ENCODE measurements at regions not wholly inside any gene's neighbourhood (a gene's known extent, or its start where the extent isn't known, plus 50 kb on each side); places are given as distances from the start of the nearest gene placed in this dataset.

GRCh38 chr3:159174715-159175692 lies 373.1 kb downstream of the MFSD1 start:
- no peak overlapping the region for H3K27ac Mint-ChIP-seq

GRCh38 chr3:159178209-159178897 lies 376.5 kb downstream of the MFSD1 start:
- H3K27me3 Mint-ChIP-seq (ENCODE audit: low read depth): peaks cover 7% of the 10 kb centered on the region
- ATAC-seq (replicated peaks in 1 of 2) (no peak), DNase-seq (no peak)
- H3K4me3 Mint-ChIP-seq: no peak overlapping the region
- H3K36me3 Mint-ChIP-seq (ENCODE audit: insufficient read depth in 2 of 2): no peaks in the 10 kb centered on the region
- peaks cover 3% of the 10 kb centered on the region in 2 donors for H3K9me3 Mint-ChIP-seq
- no peak overlapping the region for H3K27ac Mint-ChIP-seq
- H3K4me1 Mint-ChIP-seq (ENCODE audit: low read depth): no peaks in the 10 kb centered on the region

More at GRCh38 chr3:159174715-159175692, 373.1 kb downstream of the MFSD1 start:
- Mint-ChIP-seq H3K4me3 (no peak overlapping the region), H3K36me3 (ENCODE audit: insufficient read depth in 2 of 2) (no peaks in the 10 kb centered on the region), H3K9me3 (no peaks in the 10 kb centered on the region), H3K27me3 (ENCODE audit: low read depth) (no peaks in the 10 kb centered on the region), H3K4me1 (ENCODE audit: low read depth) (no peaks in the 10 kb centered on the region)
- no peak for ATAC-seq (replicated peaks in 1 of 2)
- DNase-seq: no peak

- Mint-ChIP-seq H3K4me3 (no peak overlapping the region), H3K27ac (no peak overlapping the region), H3K4me1 (ENCODE audit: low read depth) (no peaks in the 10 kb centered on the region), H3K27me3 (ENCODE audit: low read depth) (peaks cover 7% of the 10 kb centered on the region), H3K9me3 (peaks cover 5% of the 10 kb centered on the region in 2 donors), H3K36me3 (ENCODE audit: insufficient read depth in 2 of 2) (no peaks in the 10 kb centered on the region)
- ATAC-seq (replicated peaks in 1 of 2): no peak
- DNase-seq: no peak
Measured at GRCh38 chr3:159182961-159183360, 381.1 kb downstream of the MFSD1 start.

GRCh38 chr3:159185443-159186050 lies 383.7 kb downstream of the MFSD1 start:
- no peaks in the 10 kb centered on the region for H3K36me3 Mint-ChIP-seq (ENCODE audit: insufficient read depth in 2 of 2)
- no peak overlapping the region for H3K27ac Mint-ChIP-seq
- H3K27me3 Mint-ChIP-seq (ENCODE audit: low read depth): peaks cover 7% of the 10 kb centered on the region
- no peaks in the 10 kb centered on the region for H3K4me1 Mint-ChIP-seq (ENCODE audit: low read depth)
- ATAC-seq (replicated peaks in 1 of 2) (no peak), DNase-seq (no peak)
- H3K9me3 Mint-ChIP-seq: peaks cover 5% of the 10 kb centered on the region in 2 donors
- H3K4me3 Mint-ChIP-seq: no peak overlapping the region

- Mint-ChIP-seq H3K36me3 (ENCODE audit: insufficient read depth in 2 of 2) (no peaks in the 10 kb centered on the region), H3K27me3 (ENCODE audit: low read depth) (peaks cover 3% of the 10 kb centered on the region), H3K9me3 (peaks cover 4% of the 10 kb centered on the region in 2 donors), H3K27ac (no peak overlapping the region), H3K4me3 (no peak overlapping the region), H3K4me1 (ENCODE audit: low read depth) (no peaks in the 10 kb centered on the region)
- no peak for ATAC-seq (replicated peaks in 1 of 2)
- no peak for DNase-seq
Measured at GRCh38 chr3:159186581-159186980, 384.7 kb downstream of the MFSD1 start.

GRCh38 chr3:159187232-159187631 lies 385.4 kb downstream of the MFSD1 start:
- Mint-ChIP-seq H3K27me3 (ENCODE audit: low read depth) (no peaks in the 10 kb centered on the region), H3K36me3 (ENCODE audit: insufficient read depth in 2 of 2) (no peaks in the 10 kb centered on the region), H3K27ac (no peak overlapping the region), H3K4me3 (no peak overlapping the region), H3K9me3 (peaks cover 2 to 3% of the 10 kb centered on the region in 2 donors), H3K4me1 (ENCODE audit: low read depth) (no peaks in the 10 kb centered on the region)
- no peak for DNase-seq
- no peak for ATAC-seq (replicated peaks in 1 of 2)

GRCh38 chr3:159187706-159188105 lies 385.9 kb downstream of the MFSD1 start:
- no peaks in the 10 kb centered on the region for H3K27me3 Mint-ChIP-seq (ENCODE audit: low read depth)
- no peak overlapping the region for H3K4me3 Mint-ChIP-seq
- H3K27ac Mint-ChIP-seq: no peak overlapping the region
- no peak for ATAC-seq (replicated peaks in 1 of 2)
- no peaks in the 10 kb centered on the region for H3K36me3 Mint-ChIP-seq (ENCODE audit: insufficient read depth in 2 of 2)
- H3K9me3 Mint-ChIP-seq: peaks cover 2 to 3% of the 10 kb centered on the region in 2 donors
- DNase-seq: no peak
- no peaks in the 10 kb centered on the region for H3K4me1 Mint-ChIP-seq (ENCODE audit: low read depth)

- Mint-ChIP-seq H3K27ac (no peak overlapping the region), H3K36me3 (ENCODE audit: insufficient read depth in 2 of 2) (no peaks in the 10 kb centered on the region), H3K4me1 (ENCODE audit: low read depth) (no peaks in the 10 kb centered on the region), H3K27me3 (ENCODE audit: low read depth) (no peaks in the 10 kb centered on the region), H3K4me3 (no peak overlapping the region), H3K9me3 (no peaks in the 10 kb centered on the region)
- ATAC-seq (replicated peaks in 1 of 2) (no peak), DNase-seq (no peak)
Measured at GRCh38 chr3:159189994-159190669, 388.3 kb downstream of the MFSD1 start.

DNA sequence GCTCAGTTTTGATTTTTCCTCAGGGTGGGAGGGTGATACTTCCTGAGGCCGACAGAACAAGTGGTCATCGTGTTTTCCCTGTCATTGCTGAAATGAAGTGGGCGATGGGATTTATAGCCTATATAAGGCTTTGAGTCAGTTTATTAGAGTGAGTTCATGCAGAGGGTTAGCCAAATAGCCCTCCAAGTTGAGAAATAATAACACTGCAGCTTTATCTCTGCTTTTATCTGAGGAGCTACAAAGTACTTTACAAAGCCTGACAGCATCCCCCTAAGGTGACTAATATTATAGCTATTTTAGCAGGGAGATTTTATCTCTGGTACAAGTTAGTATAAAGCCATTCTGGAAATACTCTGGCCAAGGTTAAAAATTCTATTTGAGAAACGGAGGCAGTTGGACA lies 389.6 kb downstream of the MFSD1 start:
- H3K4me1 Mint-ChIP-seq (ENCODE audit: low read depth): no peaks in the 10 kb centered on the region

DNA sequence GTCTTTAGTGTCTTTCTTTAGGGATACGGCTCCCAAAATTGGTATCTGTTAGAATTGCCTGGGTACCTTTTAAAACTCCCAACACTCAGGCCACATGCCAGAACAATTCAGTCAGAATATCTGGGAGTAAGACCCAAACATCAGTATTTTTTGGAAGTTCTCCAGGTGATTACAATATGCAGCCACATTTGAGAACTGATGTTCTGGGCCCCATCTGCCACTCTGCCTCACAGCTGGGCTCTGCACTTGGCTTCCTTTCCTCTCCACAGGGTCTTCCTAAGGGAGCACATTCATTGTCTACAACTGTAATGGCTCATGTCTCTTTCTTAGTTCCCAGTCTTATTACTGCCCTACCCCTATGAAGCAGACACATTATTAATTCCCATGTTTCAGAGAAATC lies 394.5 kb downstream of the MFSD1 start:
- H3K27ac Mint-ChIP-seq: no peak overlapping the region
- peaks cover 0 to 1% of the 10 kb centered on the region in 2 donors for H3K36me3 Mint-ChIP-seq (ENCODE audit: insufficient read depth in 2 of 2)
- no peaks in the 10 kb centered on the region for H3K4me1 Mint-ChIP-seq (ENCODE audit: low read depth)
- H3K9me3 Mint-ChIP-seq: peaks cover 1 to 4% of the 10 kb centered on the region in 2 donors
- no peak overlapping the region for H3K4me3 Mint-ChIP-seq
- no peaks in the 10 kb centered on the region for H3K27me3 Mint-ChIP-seq (ENCODE audit: low read depth)
- DNase-seq: no peak
- no peak for ATAC-seq (replicated peaks in 1 of 2)

More for the DNA sequence above, 389.6 kb downstream of the MFSD1 start:
- no peak for ATAC-seq (replicated peaks in 1 of 2)
- Mint-ChIP-seq H3K36me3 (ENCODE audit: insufficient read depth in 2 of 2) (no peaks in the 10 kb centered on the region), H3K4me3 (no peak overlapping the region), H3K27ac (no peak overlapping the region), H3K9me3 (peaks cover 0 to under 1% of the 10 kb centered on the region in 2 donors), H3K27me3 (ENCODE audit: low read depth) (no peaks in the 10 kb centered on the region)
- no peak for DNase-seq

DNA sequence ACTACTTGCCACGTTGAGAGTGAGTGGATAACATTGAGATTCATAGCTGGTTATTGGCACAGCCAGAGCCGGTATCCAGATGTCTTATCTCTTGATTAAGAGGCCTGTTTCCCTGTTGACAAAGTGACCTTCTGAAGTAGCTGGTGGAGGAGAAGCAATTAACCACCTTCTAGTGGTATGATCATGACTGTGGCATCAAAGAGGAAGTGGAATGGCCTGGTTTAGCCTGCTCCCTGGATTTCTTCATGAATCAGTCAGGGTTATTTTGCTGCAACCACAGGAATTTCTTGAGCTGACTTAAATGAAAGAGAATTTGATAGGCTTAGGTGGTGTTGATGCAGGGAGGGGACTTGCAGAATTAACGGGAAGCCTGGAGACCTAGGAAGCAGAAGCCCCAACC lies 398.3 kb downstream of the MFSD1 start:
- H3K4me1 Mint-ChIP-seq (ENCODE audit: low read depth): no peaks in the 10 kb centered on the region
- H3K36me3 Mint-ChIP-seq (ENCODE audit: insufficient read depth in 2 of 2): peaks cover 0 to 1% of the 10 kb centered on the region in 2 donors
- H3K27me3 Mint-ChIP-seq (ENCODE audit: low read depth): no peaks in the 10 kb centered on the region

GRCh38 chr3:159208050-159208449 lies 406.2 kb downstream of the MFSD1 start:
- Mint-ChIP-seq H3K9me3 (peaks cover 6 to 7% of the 10 kb centered on the region in 2 donors), H3K36me3 (ENCODE audit: insufficient read depth in 2 of 2) (no peaks in the 10 kb centered on the region), H3K27ac (no peak overlapping the region), H3K4me1 (ENCODE audit: low read depth) (no peaks in the 10 kb centered on the region), H3K4me3 (no peak overlapping the region), H3K27me3 (ENCODE audit: low read depth) (no peaks in the 10 kb centered on the region)
- no peak for ATAC-seq (replicated peaks in 1 of 2)
- no peak for DNase-seq

More for the DNA sequence above, 398.3 kb downstream of the MFSD1 start:
- Mint-ChIP-seq H3K4me3 (no peak overlapping the region), H3K27ac (no peak overlapping the region), H3K9me3 (peaks cover 1 to 8% of the 10 kb centered on the region in 2 donors)
- ATAC-seq (replicated peaks in 1 of 2) (no peak), DNase-seq (no peak)

All from activated T-cell treated with anti-CD3 and anti-CD28 coated beads, Interleukin-2, amount 50 U/mL, for 72 hours (primary cell).